H9 (cell line): ENCODE measurements at regions not wholly inside any gene's neighbourhood (a gene's known extent, or its start where the extent isn't known, plus 50 kb on each side); places are given as distances from the start of the nearest gene placed in this dataset.

Experiments
- DNase-seq: peaks from one replicate; pipeline ENCODE4 v3.0.0-alpha.2; 2017
- H2AFZ ChIP-seq: one replicate; pipeline ENCODE4 v1.6.1; 2013; ENCODE audit warnings: mild to moderate bottlenecking, low read length, control low read depth, moderate library complexity
- H2AK5ac ChIP-seq: 2 replicates; pipeline ENCODE4 v1.6.1; 2013; ENCODE audit warnings: low read length, control low read depth, mixed read lengths; ENCODE audit not compliant: insufficient read length
- H2BK120ac ChIP-seq: one replicate; pipeline ENCODE4 v1.6.1; 2013; ENCODE audit warnings: low read depth, mild to moderate bottlenecking, low read length, control low read depth, inconsistent platforms; ENCODE audit not compliant: poor library complexity, severe bottlenecking
- H2BK12ac ChIP-seq: 2 replicates; pipeline ENCODE4 v1.6.1; 2013; ENCODE audit warnings: low read length, control low read depth, mixed read lengths, low read depth; ENCODE audit not compliant: insufficient read length
- H2BK15ac ChIP-seq: 2 replicates; pipeline ENCODE4 v1.6.1; 2013; ENCODE audit warnings: low read depth, low read length, control low read depth
- H2BK20ac ChIP-seq: one replicate; pipeline ENCODE4 v1.6.1; 2013; ENCODE audit warnings: low read depth, mild to moderate bottlenecking, low read length, control low read depth, inconsistent platforms; ENCODE audit not compliant: poor library complexity, severe bottlenecking
- H2BK5ac ChIP-seq: 2 replicates; pipeline ENCODE4 v1.6.1; 2013; ENCODE audit warnings: low read length, control low read depth, mixed read lengths; ENCODE audit not compliant: insufficient read length
- H3K14ac ChIP-seq: 2 replicates; pipeline ENCODE4 v1.6.1; 2013; ENCODE audit warnings: low read length, control low read depth; ENCODE audit not compliant: insufficient read depth
- H3K18ac ChIP-seq: 2 replicates; pipeline ENCODE4 v1.6.1; 2013; ENCODE audit warnings: low read depth, mild to moderate bottlenecking, mixed read lengths, low read length, control low read depth; ENCODE audit not compliant: insufficient read length
- H3K23ac ChIP-seq: 2 replicates; pipeline ENCODE4 v1.6.1; 2013; ENCODE audit warnings: low read length, control low read depth, mixed read lengths, low read depth; ENCODE audit not compliant: insufficient read length
- H3K23me2 ChIP-seq: 2 replicates; pipeline ENCODE4 v1.6.1; 2013; ENCODE audit warnings: low read depth, mild to moderate bottlenecking, mixed read lengths, low read length, control low read depth; ENCODE audit not compliant: insufficient read length, poor library complexity, severe bottlenecking
- H3K27ac ChIP-seq: 2 replicates; pipeline ENCODE4 v1.5.1; 2013; ENCODE audit warnings: low read length, control low read depth, mixed read lengths, low read depth; ENCODE audit not compliant: insufficient read length
- H3K27me3 ChIP-seq: 2 replicates; pipeline ENCODE4 v1.6.1; 2013; ENCODE audit warnings: low read length, control low read depth, inconsistent platforms; ENCODE audit not compliant: insufficient read depth
- H3K4ac ChIP-seq: 2 replicates; pipeline ENCODE4 v1.6.1; 2013; ENCODE audit warnings: low read depth, mild to moderate bottlenecking, control low read depth, inconsistent platforms, low read length, moderate library complexity
- H3K4me1 ChIP-seq: 2 replicates; pipeline ENCODE4 v1.6.1; 2013; ENCODE audit warnings: low read length, control low read depth, inconsistent platforms; ENCODE audit not compliant: insufficient read depth
- H3K4me2 ChIP-seq: 2 replicates; pipeline ENCODE4 v1.6.1; 2013; ENCODE audit warnings: low read length, control low read depth, mixed read lengths; ENCODE audit not compliant: insufficient read length, insufficient read depth
- H3K56ac ChIP-seq: 2 replicates; pipeline ENCODE4 v1.6.1; 2013; ENCODE audit warnings: low read depth, mild to moderate bottlenecking, mixed read lengths, low read length, control low read depth; ENCODE audit not compliant: insufficient read length
- H3K79me1 ChIP-seq: 2 replicates; pipeline ENCODE4 v1.6.1; 2013; ENCODE audit warnings: low read depth, mild to moderate bottlenecking, moderate library complexity, low read length, control low read depth, inconsistent platforms; ENCODE audit not compliant: insufficient read depth, poor library complexity, severe bottlenecking
- H3K79me2 ChIP-seq: 2 replicates; pipeline ENCODE4 v1.6.1; 2013; ENCODE audit warnings: low read length, control low read depth, inconsistent platforms; ENCODE audit not compliant: insufficient read depth
- H3K9ac ChIP-seq: 2 replicates; pipeline ENCODE4 v1.6.1; 2013; ENCODE audit warnings: low read length, control low read depth, mixed read lengths; ENCODE audit not compliant: insufficient read length; ENCODE audit errors: extremely low read depth
- H3K9me3 ChIP-seq: one replicate; pipeline ENCODE4 v1.6.1; 2013; ENCODE audit warnings: low read depth, low read length, inconsistent platforms; ENCODE audit not compliant: control insufficient read depth
- H3T11ph ChIP-seq: one replicate; pipeline ENCODE4 v1.6.1; 2013; ENCODE audit warnings: mild to moderate bottlenecking, low read length, control low read depth, inconsistent platforms
- H4K20me1 ChIP-seq: one replicate; pipeline ENCODE4 v1.6.1; 2013; ENCODE audit not compliant: control insufficient read depth, insufficient read length, insufficient read depth
- H4K5ac ChIP-seq: 2 replicates; pipeline ENCODE4 v1.6.1; 2013; ENCODE audit warnings: low read depth, mild to moderate bottlenecking, mixed read lengths, low read length, control low read depth; ENCODE audit not compliant: insufficient read length
- H4K8ac ChIP-seq: replicated peaks from 2 replicates; pipeline ENCODE4 v1.6.1; 2013; ENCODE audit warnings: low read length, control low read depth, mixed read lengths, low read depth; ENCODE audit not compliant: insufficient read length
- H4K91ac ChIP-seq: 2 replicates; pipeline ENCODE4 v1.6.1; 2013; ENCODE audit warnings: low read depth, mild to moderate bottlenecking, moderate library complexity, mixed read lengths, low read length, control low read depth; ENCODE audit not compliant: insufficient read length
- H3K27ac Mint-ChIP-seq, 3 experiments: 2 replicates in 2 of 3; 3 replicates in 1 of 3; pipeline ENCODE4 v1.8.0; 2020 to 2021; ENCODE audit warnings: mixed read lengths in 3 of 3, mild to moderate bottlenecking in 1 of 3, moderate library complexity in 1 of 3
- H3K27me3 Mint-ChIP-seq: 2 replicates; pipeline ENCODE4 v1.8.0; 2021; ENCODE audit warnings: low read depth, mild to moderate bottlenecking, moderate library complexity, mixed read lengths
- H3K36me3 Mint-ChIP-seq, 3 experiments: 2 replicates in 2 of 3; 3 replicates in 1 of 3; pipeline ENCODE4 v1.8.0; 2020 to 2021; ENCODE audit warnings: low read depth in 3 of 3, mixed read lengths in 3 of 3; ENCODE audit not compliant: insufficient read depth in 1 of 3
- H3K4me1 Mint-ChIP-seq, 2 experiments: 2 replicates each; pipeline ENCODE4 v1.8.0; 2020; ENCODE audit warnings: mixed read lengths in 2 of 2
- H3K4me3 Mint-ChIP-seq, 2 experiments: 2 replicates in 1 of 2; 3 replicates in 1 of 2; pipeline ENCODE4 v1.8.0; 2020 to 2021; ENCODE audit warnings: mild to moderate bottlenecking in 2 of 2, mixed read lengths in 2 of 2, moderate library complexity in 1 of 2
- H3K9me3 Mint-ChIP-seq, 2 experiments: 2 replicates in 1 of 2; 3 replicates in 1 of 2; pipeline ENCODE4 v1.8.0; 2020; ENCODE audit warnings: mild to moderate bottlenecking in 2 of 2, mixed read lengths in 2 of 2, moderate library complexity in 1 of 2
- CTCF ChIP-seq: fragments of 200-600 bp; sonication (generic); conservative IDR thresholded peaks from 3 replicates; pipeline ENCODE4 v1.8.0; 2021; ENCODE audit warnings: antibody characterized with exemption, mild to moderate bottlenecking
- WGBS: extraction: QIAGEN DNeasy Blood & Tissue Kit; methylation state at CpG from one replicate; pipeline ENCODE4 v1.1.7; 2013; ENCODE audit warnings: missing lambda C conversion rate, low lambda C conversion rate, mixed read lengths; ENCODE audit not compliant: insufficient read length; ENCODE audit errors: extremely low coverage; 5-methylcytosine and 5-hydroxymethylcytosine counted together

- no peak overlapping the region for H3T11ph ChIP-seq
- Mint-ChIP-seq H3K27ac (peak overlapping the region in 1 of 3 experiments; percentile 48; a peak in 1 of 7 replicates), H3K9me3 (no peaks in the 10 kb centered on the region), H3K36me3 (no peaks in the 10 kb centered on the region), H3K4me1 (peaks cover 6 to 13% of the 10 kb centered on the region in 2 experiments), H3K27me3 (no peaks in the 10 kb centered on the region; the same call in 1 of the 2 replicates), H3K4me3 (no peak overlapping the region)
- H3K4ac ChIP-seq = no peak overlapping the region
- no peak overlapping the region for H3K56ac ChIP-seq
- no peaks in the 10 kb centered on the region for H3K79me2 ChIP-seq
- no CpG with 5 or more reads among the region's 3 CpGs for WGBS
- no peak overlapping the region for H2BK15ac ChIP-seq
- no peak overlapping the region for H3K27ac ChIP-seq
- no peaks in the 10 kb centered on the region for H3K27me3 ChIP-seq
- H3K4me1 ChIP-seq = no peaks in the 10 kb centered on the region
- no peak overlapping the region for H3K18ac ChIP-seq
- no peak overlapping the region for H3K23ac ChIP-seq
- no peak overlapping the region for H2AFZ ChIP-seq
- no peaks in the 10 kb centered on the region for H3K79me1 ChIP-seq
- no peak overlapping the region for H4K5ac ChIP-seq
- H3K9me3 ChIP-seq = no peaks in the 10 kb centered on the region
- H2BK120ac ChIP-seq = no peak overlapping the region
- H3K4me2 ChIP-seq = no peak overlapping the region
- H3K14ac ChIP-seq = no peak overlapping the region
- H4K91ac ChIP-seq = no peak overlapping the region
- H2BK20ac ChIP-seq = no peak overlapping the region
- no peak for TF ChIP-seq CTCF
- no peak overlapping the region for H2BK12ac ChIP-seq
- no peak overlapping the region for H3K9ac ChIP-seq
- no peak overlapping the region for H4K8ac ChIP-seq
- DNase-seq = no peak
- no peaks in the 10 kb centered on the region for H4K20me1 ChIP-seq
- no peak overlapping the region for H2BK5ac ChIP-seq
- H2AK5ac ChIP-seq = no peak overlapping the region
- H3K23me2 ChIP-seq = no peaks in the 10 kb centered on the region
Observed at GRCh38 chr10:28442403-28442802, 90.5 kb upstream of the WAC start.
